CD4-positive, alpha-beta T cell treated with Interleukin-4 for 4 hours (primary cell): ENCODE measurements at regions not wholly inside any gene's neighbourhood (a gene's known extent, or its start where the extent isn't known, plus 50 kb on each side); places are given as distances from the start of the nearest gene placed in this dataset.
"Not testable (repeated sequence)": the region's sequence is repeated elsewhere in the genome, so short reads cannot be mapped to it uniquely, and the experiment has no call there.

Source experiments
- DNase-seq: peaks from one replicate; pipeline ENCODE4 v3.0.0-alpha.2; 2020

GRCh38 chr16:13632504-13632903 lies 287.4 kb upstream of the ERCC4 start:
- not testable (repeated sequence) for DNase-seq

DNA sequence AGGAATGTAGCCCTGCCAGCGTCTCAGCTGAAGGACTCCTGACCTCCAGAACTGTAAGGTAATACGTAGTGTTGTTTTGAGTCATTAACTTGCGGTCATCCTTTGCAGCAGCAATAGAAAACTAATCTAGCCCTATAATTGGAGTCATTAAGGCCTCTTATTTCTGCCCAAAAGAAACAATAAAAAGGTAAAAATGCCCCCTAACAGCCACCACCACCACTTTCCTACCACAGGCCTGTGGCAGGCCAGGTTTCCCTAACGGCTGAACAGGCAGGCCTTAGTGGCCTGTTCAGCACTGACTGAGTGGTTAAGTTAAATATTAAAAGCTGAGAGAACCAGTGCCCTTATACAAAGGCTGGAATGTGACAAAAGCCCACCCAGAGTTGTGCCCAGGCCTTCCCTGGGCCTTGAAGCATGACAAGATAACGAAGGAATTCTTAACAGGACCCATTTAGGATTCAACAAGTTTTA lies 286.5 kb upstream of the ERCC4 start:
- no peak for DNase-seq

GRCh38 chr16:13634253-13634652 lies 285.7 kb upstream of the ERCC4 start:
- DNase-seq: no peak

- DNase-seq: no peak
Measured at GRCh38 chr16:13634959-13635358, 285.0 kb upstream of the ERCC4 start.

DNA sequence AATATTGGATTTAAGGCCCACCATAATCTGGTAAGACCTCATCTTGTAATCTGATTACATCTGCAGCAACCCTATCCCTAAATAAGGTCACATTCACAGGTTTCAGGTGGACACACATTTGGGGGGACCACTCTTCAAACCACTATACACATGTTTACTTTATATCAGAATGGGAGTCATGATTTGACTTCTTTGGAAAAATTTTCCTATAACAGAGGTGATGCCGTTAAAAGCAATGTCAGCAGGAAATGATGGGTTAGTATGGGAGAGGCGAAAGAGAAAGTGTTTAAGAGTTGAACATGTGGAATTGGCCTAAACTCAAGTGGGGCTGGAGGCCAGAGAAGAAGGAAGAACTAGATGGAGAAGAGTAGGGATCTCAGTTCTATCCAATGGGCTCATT lies 281.7 kb upstream of the ERCC4 start:
- DNase-seq: no peak

- no peak for DNase-seq
Measured at GRCh38 chr16:13643412-13643811, 276.5 kb upstream of the ERCC4 start.

DNA sequence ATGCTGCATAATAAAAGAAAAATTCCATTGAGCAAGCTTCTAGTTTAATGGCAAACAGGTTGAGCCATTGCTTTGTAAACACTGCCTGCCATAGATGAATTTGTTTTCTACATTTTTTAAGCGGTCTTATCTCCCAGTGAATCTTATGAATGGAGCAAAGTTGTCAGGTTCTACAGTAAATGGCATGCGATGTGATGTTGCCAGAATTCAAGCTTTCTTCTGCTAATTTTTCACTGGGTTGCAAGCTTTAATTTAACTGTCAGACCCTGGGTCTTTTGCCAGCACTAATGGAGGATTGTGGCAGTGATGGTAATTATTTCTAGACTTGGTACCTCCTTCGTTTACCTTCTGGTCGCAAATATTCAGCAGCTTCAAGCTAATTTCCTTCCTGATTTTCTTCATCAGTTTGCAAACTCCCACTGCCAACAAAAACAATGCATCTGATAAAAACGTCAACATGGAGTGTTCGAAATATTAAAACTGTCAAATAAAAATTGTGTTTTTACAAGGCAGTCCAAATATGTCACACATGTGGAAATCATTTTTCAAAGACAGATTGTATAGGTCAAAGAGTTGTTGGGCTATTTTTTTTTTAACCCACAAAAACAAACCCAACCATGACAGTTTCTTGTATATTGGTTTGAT lies 274.2 kb upstream of the ERCC4 start:
- DNase-seq: no peak

- no peak for DNase-seq
Measured at GRCh38 chr16:13660807-13661206, 259.1 kb upstream of the ERCC4 start.

DNA sequence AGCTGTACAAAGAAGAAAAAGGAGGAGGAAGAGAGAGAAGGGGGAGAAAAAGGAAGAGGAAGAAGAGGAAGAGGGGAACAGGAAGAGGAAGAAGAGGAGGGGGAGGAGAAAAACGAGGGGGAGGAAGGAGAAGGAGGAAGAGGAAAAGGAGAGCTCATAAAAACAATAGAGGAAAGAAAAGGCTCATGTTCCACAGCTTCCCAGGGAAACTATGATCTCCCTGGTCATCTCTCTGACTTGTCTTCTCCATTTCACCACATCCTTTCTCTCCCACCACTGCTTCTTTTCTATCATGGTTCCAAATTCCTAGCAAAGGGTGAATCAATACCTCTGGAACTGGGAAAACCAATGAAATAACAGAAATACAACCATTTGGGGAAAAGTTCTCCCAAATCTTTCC lies 254.1 kb upstream of the ERCC4 start:
- DNase-seq: no peak

DNA sequence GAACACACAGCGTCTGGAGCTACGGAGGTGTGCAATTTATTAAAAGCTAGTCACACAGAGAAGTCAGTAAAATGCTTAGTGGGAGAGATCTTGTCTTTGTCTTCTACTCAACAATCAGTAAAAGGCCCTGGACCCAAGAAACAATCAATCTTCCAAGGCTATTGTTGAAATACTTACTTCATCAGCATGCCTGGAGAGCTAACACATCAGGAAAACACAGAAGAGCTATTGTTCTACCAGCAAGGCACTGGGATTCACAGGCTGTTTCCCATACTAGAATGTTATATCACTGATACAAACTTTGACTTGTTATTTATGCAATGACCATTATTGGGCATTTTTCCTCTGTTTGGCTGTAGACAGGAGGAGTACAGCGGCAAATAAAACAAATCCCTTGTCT lies 247.8 kb upstream of the ERCC4 start:
- DNase-seq: no peak

GRCh38 chr16:13680021-13680889 lies 239.7 kb upstream of the ERCC4 start:
- DNase-seq: no peak

GRCh38 chr16:13684819-13685563 lies 235.0 kb upstream of the ERCC4 start:
- DNase-seq: no peak

DNA sequence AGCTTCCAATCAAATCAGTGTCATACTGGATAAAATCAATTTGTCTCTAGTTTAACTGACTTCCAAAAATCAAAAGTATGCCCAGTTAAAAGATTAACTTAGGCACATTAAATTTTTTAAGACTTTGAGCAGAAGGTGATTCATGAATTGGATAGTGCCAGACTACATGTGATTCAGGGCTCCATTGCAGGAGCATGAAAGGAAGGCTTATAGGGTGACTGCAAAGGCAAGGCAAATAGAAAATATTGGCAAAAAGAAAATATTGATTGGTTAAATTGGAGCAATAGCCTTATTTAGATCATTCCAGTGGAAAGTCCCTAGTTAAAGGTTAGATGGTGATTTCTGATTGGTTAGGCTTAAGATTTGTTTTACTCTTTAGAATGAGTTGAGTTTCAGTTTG lies 223.9 kb upstream of the ERCC4 start:
- DNase-seq: no peak

GRCh38 chr16:13697013-13697412 lies 222.9 kb upstream of the ERCC4 start:
- no peak for DNase-seq

GRCh38 chr16:13697568-13697967 lies 222.4 kb upstream of the ERCC4 start:
- no peak for DNase-seq

DNA sequence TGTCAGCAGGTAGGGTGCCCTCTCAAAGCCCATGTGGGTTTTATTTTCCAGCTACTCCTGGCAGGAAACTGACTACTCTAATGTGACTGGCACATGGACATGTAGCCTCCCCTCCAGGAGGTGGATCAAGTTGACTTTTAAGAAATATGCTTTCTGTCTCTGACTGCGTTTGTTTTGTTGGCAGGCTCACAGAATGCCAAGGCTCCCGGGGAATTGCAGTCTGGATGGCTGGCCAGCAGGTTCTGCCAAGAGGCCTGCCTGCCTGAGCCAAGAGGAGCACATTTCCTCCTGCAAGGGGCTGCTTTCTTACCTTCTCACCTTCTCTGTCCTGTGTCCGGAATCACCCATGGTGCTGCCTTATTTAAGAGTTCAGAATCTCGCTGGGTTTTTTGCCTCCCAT lies 217.3 kb upstream of the ERCC4 start:
- no peak for DNase-seq

GRCh38 chr16:13708347-13709120 lies 211.4 kb upstream of the ERCC4 start:
- no peak for DNase-seq

- DNase-seq: no peak
Measured at GRCh38 chr16:13718748-13719147, 201.2 kb upstream of the ERCC4 start.

DNA sequence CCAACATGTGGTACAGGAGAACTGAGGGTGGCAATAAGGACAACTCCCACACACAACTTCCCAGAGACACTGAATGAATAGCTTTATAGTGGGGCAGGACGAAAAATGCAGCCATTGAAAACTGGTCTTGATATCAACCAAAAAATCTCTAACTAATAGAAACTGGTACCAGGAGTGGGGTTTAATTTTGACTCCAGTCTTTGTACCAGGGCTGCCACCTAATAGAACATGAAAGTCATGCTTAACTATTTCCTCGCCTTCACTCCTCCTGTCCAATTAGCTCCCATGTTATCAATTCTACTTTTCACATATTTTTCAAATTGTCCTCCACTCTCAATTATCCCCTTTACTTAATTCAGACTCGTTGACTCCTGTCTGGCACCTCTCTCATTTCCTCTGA lies 192.0 kb upstream of the ERCC4 start:
- DNase-seq: no peak

DNA sequence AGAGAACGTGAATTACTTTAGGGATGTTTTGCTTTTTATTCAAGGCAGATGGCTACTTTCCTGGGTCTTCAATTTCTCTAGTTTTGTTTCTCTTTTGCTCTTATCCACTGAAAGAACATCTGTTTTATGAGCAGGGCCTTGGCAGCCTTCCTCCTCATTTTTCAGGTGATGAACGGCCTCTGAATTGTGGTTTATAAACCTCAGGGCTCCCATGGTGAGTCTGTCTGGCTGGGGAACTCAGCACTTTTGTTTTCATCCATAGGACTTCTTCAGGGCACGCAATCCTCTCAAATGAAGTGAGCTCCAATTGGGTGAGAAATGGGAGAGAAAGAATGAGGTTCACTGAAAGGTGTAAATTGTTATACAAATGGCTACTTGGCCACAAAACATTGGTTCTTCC lies 186.4 kb upstream of the ERCC4 start:
- DNase-seq: no peak

GRCh38 chr16:13739621-13740373 lies 180.2 kb upstream of the ERCC4 start:
- DNase-seq: not testable (repeated sequence)

GRCh38 chr16:13742928-13743327 lies 177.0 kb upstream of the ERCC4 start:
- no peak for DNase-seq
